Motor neuron (in vitro differentiated cells): ENCODE measurements at regions not wholly inside any gene's neighbourhood (a gene's known extent, or its start where the extent isn't known, plus 50 kb on each side); places are given as distances from the start of the nearest gene placed in this dataset.
A peak's percentile ranks its signal among the peaks of the same experiment; 100 is the strongest.
"Not testable (repeated sequence)": the region's sequence is repeated elsewhere in the genome, so short reads cannot be mapped to it uniquely, and the experiment has no call there.

ENCODE experiments used
- ATAC-seq, 8 experiments: fragments of 200-7000 bp; cut with Tn5 transposase; replicated peaks in 6 of 8; 2 replicates each; pipeline ENCODE4 v1.8.0; 2021; ENCODE audit warnings: mild to moderate bottlenecking in 8 of 8, moderate library complexity in 8 of 8
- H3K27ac ChIP-seq, 2 donors: fragments of 250-450 bp; sonication (Bioruptor Pico); 2 replicates each; pipeline ENCODE4 v1.9.0; 2021; ENCODE audit warnings: antibody characterized with exemption in 2 of 2, mild to moderate bottlenecking in 2 of 2, moderate library complexity in 1 of 2
- H3K4me1 ChIP-seq, 2 donors: fragments of 250-450 bp; sonication (Bioruptor Pico); replicated peaks in 1 of 2; 2 replicates each; pipeline ENCODE4 v1.6.1; 2021; ENCODE audit warnings: antibody characterized with exemption in 2 of 2, mild to moderate bottlenecking in 2 of 2, moderate library complexity in 1 of 2
- H3K4me3 ChIP-seq, 5 donors: fragments of 250-450 bp; sonication (Bioruptor Pico); 2 replicates each; pipeline ENCODE4 v1.9.0; 2021; ENCODE audit warnings: antibody characterized with exemption in 5 of 5, mild to moderate bottlenecking in 5 of 5, moderate library complexity in 4 of 5
- WGBS, 10 experiments: fragments of 450-650 bp; shearing (Covaris generic); methylation state at CpG; one replicate each; pipeline ENCODE4 v1.0.0; 2022; 5-methylcytosine and 5-hydroxymethylcytosine counted together
- in situ Hi-C, 9 experiments: fragments of 400-800 bp; cut with MboI; loops; one replicate each; pipeline ENCODE4 v1.15.0; 2021; ENCODE audit warnings: low sequenced_read_pairs in 9 of 9, low pct_unique_long_range_greater_than_20kb in 2 of 9; ENCODE audit not compliant: unreplicated experiment in 9 of 9

- WGBS, 10 experiments: 90 to 100% (median 100%) methylated on average over 1 of the region's 1 CpG; no CpG with 5 or more reads in 7 of the 10 experiments
- H3K4me3 ChIP-seq: no peak overlapping the region
- peaks cover 16 to 23% of the 10 kb centered on the region in 2 donors for H3K4me1 ChIP-seq
- H3K27ac ChIP-seq: no peak overlapping the region
- ATAC-seq: no peak
- in situ Hi-C loops: no loop called here
These were observed 116.9 kb upstream of the FOXN2 start for GRCh38 chr2:48197618-48198017.

- in situ Hi-C loops: no loop called here
- 71 to 100% (median 100%) methylated on average over 1 of the region's 1 CpG; no CpG with 5 or more reads in 5 of the 10 experiments for whole genome bisulfite sequencing, 10 experiments
- no peak for ATAC-seq
These were observed 116.1 kb upstream of the FOXN2 start for GRCh38 chr2:48198371-48198770.

GRCh38 chr2:48199070-48199469, 115.4 kb upstream of the FOXN2 start:
- in situ Hi-C loops: no loop called here
- 13 to 90% (median 71%) methylated on average over 1 to 7 of the region's 7 CpGs; no CpG with 5 or more reads in 1 of the 10 experiments for WGBS, 10 experiments
- ATAC-seq: peak in 6 of 8 experiments; percentile 11 to 83 (median 65)
- H3K27ac ChIP-seq: no peak overlapping the region
- no peak overlapping the region for H3K4me3 ChIP-seq
- peaks cover 16 to 23% of the 10 kb centered on the region in 2 donors for H3K4me1 ChIP-seq

More at GRCh38 chr2:48198371-48198770, 116.1 kb upstream of the FOXN2 start:
- Histone ChIP-seq H3K27ac (no peak overlapping the region), H3K4me1 (peaks cover 16 to 23% of the 10 kb centered on the region in 2 donors), H3K4me3 (no peak overlapping the region)

- no peak overlapping the region for H3K4me3 ChIP-seq
- no peak overlapping the region for H3K27ac ChIP-seq
- in situ Hi-C loops: no loop called here
- WGBS, 10 experiments: 41 to 100% (median 92%) methylated on average over 1 to 4 of the region's 4 CpGs; no CpG with 5 or more reads in 1 of the 10 experiments
- H3K4me1 ChIP-seq: peaks cover 21 to 27% of the 10 kb centered on the region in 2 donors
- no peak for ATAC-seq
These were observed 113.7 kb upstream of the FOXN2 start for GRCh38 chr2:48200620-48201293.

- in situ Hi-C loops, H3K27ac ChIP-seq, H3K4me3 ChIP-seq, ATAC-seq: not testable (repeated sequence)
- WGBS, 10 experiments: 71 to 100% (median 83%) methylated on average over 1 to 2 of the region's 2 CpGs; no CpG with 5 or more reads in 2 of the 10 experiments
- peaks cover 15 to 22% of the 10 kb centered on the region in 2 donors for H3K4me1 ChIP-seq
These were observed 113.0 kb upstream of the FOXN2 start for GRCh38 chr2:48201435-48201834.

- Histone ChIP-seq H3K4me3 (no peak overlapping the region), H3K27ac (no peak overlapping the region), H3K4me1 (peaks cover 22 to 32% of the 10 kb centered on the region in 2 donors)
- ATAC-seq: no peak
- in situ Hi-C loops: no loop called here
- 80 to 100% (median 95%) methylated on average over 1 to 5 of the region's 5 CpGs for WGBS, 10 experiments
These were observed 111.4 kb upstream of the FOXN2 start for GRCh38 chr2:48202863-48203642.

GRCh38 chr2:48203668-48204067, 110.8 kb upstream of the FOXN2 start:
- Histone ChIP-seq H3K4me3 (no peak overlapping the region), H3K27ac (no peak overlapping the region), H3K4me1 (peaks cover 21 to 33% of the 10 kb centered on the region in 2 donors)
- in situ Hi-C loops: no loop called here
- ATAC-seq: no peak

GRCh38 chr2:48204750-48205136, 109.7 kb upstream of the FOXN2 start:
- in situ Hi-C loops: no loop called here
- Histone ChIP-seq H3K4me3 (no peak overlapping the region), H3K4me1 (peaks cover 23 to 31% of the 10 kb centered on the region in 2 donors), H3K27ac (no peak overlapping the region)
- no peak for ATAC-seq
- WGBS, 10 experiments: 60 to 100% (median 92%) methylated on average over 1 to 2 of the region's 2 CpGs; no CpG with 5 or more reads in 2 of the 10 experiments

GRCh38 chr2:48205137-48205798, 109.2 kb upstream of the FOXN2 start:
- WGBS, 10 experiments: 60 to 97% (median 81%) methylated on average over 1 to 7 of the region's 7 CpGs
- Histone ChIP-seq H3K4me3 (no peak overlapping the region), H3K4me1 (peaks cover 24 to 31% of the 10 kb centered on the region in 2 donors), H3K27ac (peak overlapping the region in 1 of 2 donors; percentile 11)
- peak in 5 of 8 experiments; percentile 34 to 71 (median 59) for ATAC-seq
- in situ Hi-C loops: no loop called here

- in situ Hi-C loops, H3K4me3 ChIP-seq, ATAC-seq, H3K27ac ChIP-seq: not testable (repeated sequence)
- H3K4me1 ChIP-seq: peaks cover 24 to 31% of the 10 kb centered on the region in 2 donors
- 79 to 100% (median 95%) methylated on average over 1 to 10 of the region's 13 CpGs; no CpG with 5 or more reads in 3 of the 10 experiments for WGBS, 10 experiments
These were observed 108.3 kb upstream of the FOXN2 start for GRCh38 chr2:48206056-48206656.

GRCh38 chr2:48207201-48207641, 107.3 kb upstream of the FOXN2 start:
- 4 to 93% (median 49%) methylated on average over 1 to 5 of the region's 5 CpGs; no CpG with 5 or more reads in 2 of the 10 experiments for WGBS, 10 experiments
- H3K27ac ChIP-seq: no peak overlapping the region
- in situ Hi-C loops: no loop called here
- ATAC-seq: peak in 3 of 8 experiments; percentile 54 to 63 (median 59)
- H3K4me1 ChIP-seq: peaks cover 24 to 31% of the 10 kb centered on the region in 2 donors
- H3K4me3 ChIP-seq: no peak overlapping the region

GRCh38 chr2:48207851-48208250, 106.6 kb upstream of the FOXN2 start:
- H3K27ac ChIP-seq: no peak overlapping the region
- 56 to 100% (median 69%) methylated on average over 2 to 3 of the region's 3 CpGs for WGBS, 10 experiments
- no peak for ATAC-seq
- in situ Hi-C loops: no loop called here
- H3K4me3 ChIP-seq: no peak overlapping the region
- H3K4me1 ChIP-seq: peaks cover 24 to 31% of the 10 kb centered on the region in 2 donors
